GM18519 (cell line): ENCODE measurements at regions not wholly inside any gene's neighbourhood (a gene's known extent, or its start where the extent isn't known, plus 50 kb on each side); places are given as distances from the start of the nearest gene placed in this dataset.

ENCODE experiments used
- ATAC-seq: cut with Tn5 transposase; IDR thresholded peaks from one replicate; pipeline ENCODE4 v1.9.1; 2021; ENCODE audit warnings: mild to moderate bottlenecking, moderate library complexity; ENCODE audit not compliant: unreplicated experiment, low FRiP score

DNA sequence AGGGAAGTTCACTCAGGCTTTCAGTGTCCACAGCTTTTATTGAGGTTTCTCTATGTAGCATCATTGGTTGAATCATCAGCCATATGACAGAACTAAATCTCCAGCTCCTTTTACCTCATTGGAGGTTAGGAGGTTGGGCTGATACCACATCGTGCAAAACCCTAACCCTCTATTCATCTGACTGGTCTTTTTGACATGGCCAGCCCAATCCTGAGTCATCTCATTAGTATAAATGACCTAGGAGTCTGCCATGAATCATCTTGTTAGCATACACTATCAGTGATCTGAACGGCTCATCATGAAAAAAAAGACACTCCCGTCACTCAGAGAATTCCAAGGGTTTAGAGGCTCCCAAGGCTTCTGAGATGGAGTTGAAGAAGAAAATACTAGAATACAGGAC lies 669.8 kb upstream of the POT1 start:
- no peak for ATAC-seq

- no peak for ATAC-seq
Measured at GRCh38 chr7:125592331-125592730, 662.7 kb upstream of the POT1 start.

GRCh38 chr7:125573126-125573525 lies 643.5 kb upstream of the POT1 start:
- ATAC-seq = no peak

DNA sequence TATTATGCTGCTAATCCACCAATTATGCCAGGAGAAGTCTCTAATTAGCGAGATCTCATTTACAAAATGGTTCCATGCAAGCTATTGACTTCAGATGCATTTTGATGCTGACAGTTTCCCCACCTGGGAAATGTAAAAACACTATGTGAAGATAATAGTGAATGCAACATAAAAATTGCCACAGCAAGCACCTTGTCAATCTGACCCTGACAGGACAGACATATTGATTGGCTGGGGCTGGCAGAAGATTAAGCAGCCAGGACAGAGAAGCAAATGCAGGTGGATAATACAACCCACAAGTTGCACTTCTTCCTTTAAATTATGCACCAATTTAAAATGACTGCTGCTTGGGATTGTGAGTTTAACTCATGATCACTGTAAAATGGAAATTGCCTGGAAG lies 642.8 kb upstream of the POT1 start:
- no peak for ATAC-seq

GRCh38 chr7:125568799-125569198 lies 639.2 kb upstream of the POT1 start:
- peak; percentile 94 for ATAC-seq

- ATAC-seq = no peak
Measured at GRCh38 chr7:125567686-125568085, 638.1 kb upstream of the POT1 start.

DNA sequence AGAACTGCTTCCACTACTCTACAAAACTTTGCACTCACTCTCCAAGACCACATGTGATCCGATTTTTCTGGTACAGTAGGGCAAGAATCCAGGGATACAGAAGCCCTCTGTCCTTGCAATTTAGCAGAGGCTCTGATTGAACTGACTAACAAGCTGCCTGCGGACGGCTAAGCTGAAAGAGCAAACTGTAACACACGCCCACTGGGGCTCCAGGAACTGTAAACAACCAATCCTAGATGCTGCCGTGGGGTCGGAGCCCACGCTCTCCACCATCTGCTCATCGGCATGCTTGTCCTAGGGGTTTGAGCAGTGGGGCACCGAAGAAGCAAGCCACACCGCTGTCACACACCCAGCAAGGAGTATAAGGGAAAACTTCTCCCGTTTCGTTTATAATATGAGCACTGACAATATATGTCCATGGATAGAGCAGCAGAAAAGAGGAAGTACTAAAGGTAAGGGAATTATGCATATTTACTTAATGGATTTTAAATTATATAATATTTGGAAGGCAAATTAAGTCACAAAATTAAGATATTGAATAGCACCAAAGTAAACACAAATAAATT lies 634.4 kb upstream of the POT1 start:
- ATAC-seq = no peak

GRCh38 chr7:125563557-125563956 lies 633.9 kb upstream of the POT1 start:
- no peak for ATAC-seq

GRCh38 chr7:125561006-125561405 lies 631.4 kb upstream of the POT1 start:
- no peak for ATAC-seq

DNA sequence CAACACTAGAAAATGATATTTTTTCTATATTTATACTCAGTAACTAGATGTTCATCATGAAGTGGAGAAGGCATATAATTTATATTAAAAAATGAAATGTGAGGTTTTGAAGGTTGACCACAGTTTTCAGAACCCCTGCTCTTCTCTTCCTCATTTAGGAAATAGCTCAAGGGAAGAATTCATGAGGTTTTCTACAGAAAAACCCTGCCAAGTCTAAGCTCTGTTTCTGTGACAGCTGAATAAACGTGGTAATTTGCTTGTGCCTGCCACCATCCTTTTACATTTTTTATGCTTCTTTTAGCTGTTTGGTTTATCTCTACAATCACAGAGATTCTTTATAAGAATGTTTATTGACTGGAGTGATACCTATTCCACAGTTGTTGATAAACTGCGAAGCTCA lies 630.3 kb upstream of the POT1 start:
- ATAC-seq = no peak

- no peak for ATAC-seq
Measured at GRCh38 chr7:125555916-125556315, 626.3 kb upstream of the POT1 start.

DNA sequence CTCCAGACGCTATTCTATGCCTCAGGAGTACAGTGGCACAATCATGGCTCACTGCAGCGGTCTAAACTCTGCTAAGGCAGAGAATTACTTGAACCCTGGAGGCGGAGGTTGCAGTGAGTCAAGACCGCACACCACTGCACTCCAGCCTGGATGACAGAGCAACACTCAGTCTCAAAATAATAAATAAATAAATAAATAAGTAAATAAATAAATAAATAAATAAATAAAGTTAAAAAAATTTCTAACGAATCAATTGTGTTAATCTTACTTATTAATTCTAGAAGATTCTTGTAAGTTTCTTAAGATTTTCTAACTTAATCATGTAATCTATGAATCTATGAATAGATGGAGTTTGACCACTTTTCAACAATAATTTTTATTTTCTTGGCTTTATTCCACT lies 621.4 kb upstream of the POT1 start:
- ATAC-seq = no peak

- ATAC-seq = no peak
Measured at GRCh38 chr7:125547505-125547904, 617.9 kb upstream of the POT1 start.

DNA sequence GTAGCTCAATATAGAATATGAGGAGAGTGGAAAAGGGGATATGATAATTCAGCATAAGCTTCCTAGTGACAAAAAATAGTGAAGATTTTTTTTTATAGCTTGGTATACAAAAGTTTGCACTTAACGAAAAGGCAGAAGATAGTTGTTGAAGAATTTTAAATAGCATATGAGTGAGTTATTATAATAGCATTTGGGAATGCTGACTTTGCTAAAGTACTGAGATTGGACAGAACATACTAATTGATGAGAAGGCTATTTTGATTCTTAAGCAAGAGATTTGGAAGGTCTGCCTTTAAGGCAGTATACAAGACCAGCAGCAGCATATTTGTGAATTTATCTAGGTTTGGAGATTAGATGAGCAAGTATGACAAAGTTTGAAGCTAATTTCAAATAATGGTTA lies 600.9 kb upstream of the POT1 start:
- ATAC-seq = no peak

- ATAC-seq = no peak
Measured at GRCh38 chr7:125529249-125529648, 599.6 kb upstream of the POT1 start.

- ATAC-seq = no peak
Measured at GRCh38 chr7:125526958-125527357, 597.3 kb upstream of the POT1 start.

GRCh38 chr7:125526092-125526491 lies 596.5 kb upstream of the POT1 start:
- no peak for ATAC-seq

DNA sequence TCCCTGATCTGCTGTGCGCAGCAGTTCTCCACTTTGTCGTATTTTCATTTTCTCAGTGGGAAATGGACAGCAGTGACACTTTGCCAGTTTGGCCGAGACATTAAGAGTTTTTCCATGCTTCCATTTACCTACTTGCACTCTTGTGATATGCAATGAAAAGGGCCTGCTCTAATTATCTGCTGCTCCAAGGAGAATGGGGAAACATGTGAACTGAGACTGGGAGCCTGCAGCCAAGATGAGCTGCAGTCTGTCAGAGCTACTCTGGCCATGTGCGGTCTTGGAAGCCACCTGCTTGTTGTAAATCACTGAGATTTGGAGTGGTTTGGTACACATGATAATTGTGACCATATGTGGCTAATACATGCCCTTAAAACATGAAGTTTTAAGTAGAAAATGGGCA lies 586.6 kb upstream of the POT1 start:
- no peak for ATAC-seq

DNA sequence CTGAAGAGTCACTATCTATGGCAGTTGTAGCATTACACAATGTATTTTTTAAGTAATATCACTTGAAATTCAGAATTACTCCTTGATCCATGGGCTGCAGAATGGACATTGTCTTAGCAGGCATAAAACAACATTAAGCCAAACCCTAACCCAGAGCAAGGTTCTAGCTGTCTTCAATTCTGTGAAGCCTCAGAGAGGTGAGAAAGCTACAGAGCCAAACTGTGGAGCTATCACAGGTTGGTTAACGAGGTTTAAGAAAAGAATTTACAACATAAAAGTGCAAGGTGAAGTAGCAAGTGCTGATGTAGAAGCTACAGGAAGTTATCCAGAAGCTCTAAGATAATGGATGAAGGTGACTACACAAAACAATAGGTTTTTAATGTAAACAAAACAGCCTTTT lies 582.7 kb upstream of the POT1 start:
- ATAC-seq = no peak

GRCh38 chr7:125511310-125511709 lies 581.7 kb upstream of the POT1 start:
- no peak for ATAC-seq

- ATAC-seq = no peak
Measured at GRCh38 chr7:125506331-125506730, 576.7 kb upstream of the POT1 start.

- no peak for ATAC-seq
Measured at GRCh38 chr7:125504848-125505247, 575.2 kb upstream of the POT1 start.

- ATAC-seq = no peak
Measured at GRCh38 chr7:125495997-125496396, 566.4 kb upstream of the POT1 start.
